ENCODE measurements at regions not wholly inside any gene's neighbourhood (a gene's known extent, or its start where the extent isn't known, plus 50 kb on each side); places are given as distances from the start of the nearest gene placed in this dataset.
"Not testable (repeated sequence)": the region's sequence is repeated elsewhere in the genome, so short reads cannot be mapped to it uniquely, and the experiment has no call there.

- WGBS, 2 donors (ENCODE audit: low coverage in 1 of 2) = 68 to 71% methylated on average over 2 of the region's 2 CpGs
- intact Hi-C loops (cut with DNase I; ENCODE audit: low total_unique reads) (no loop called here), in situ Hi-C loops (cut with MboI; ENCODE audit: low pct_ligation_motif_present in 1 of 4, low pct_unique_long_range_greater_than_20kb in 1 of 4, low sequenced_read_pairs in 3 of 4) (no loop called here)
- no peaks in the 10 kb centered on the region for H3K27me3 ChIP-seq
- no peak for DNase-seq
- H3K4me1 ChIP-seq = no peaks in the 10 kb centered on the region
- no peak overlapping the region for H3K4me3 ChIP-seq
- no peaks in the 10 kb centered on the region for H3K36me3 ChIP-seq
- H3K27ac ChIP-seq = no peak overlapping the region
- TF ChIP-seq EP300 (IDR thresholded peaks at IDR 0.05; ENCODE audit: low read depth) = no peak
- no peak for TF ChIP-seq POLR2A (IDR thresholded peaks at IDR 0.05)
- TF ChIP-seq CTCF (IDR thresholded peaks at IDR 0.05) = no peak
- H3K9me3 ChIP-seq = no peaks in the 10 kb centered on the region
Observed at GRCh38 chr3:75610773-75611172, 53.4 kb upstream of the FRG2C start.

- H3K9me3 ChIP-seq; in situ Hi-C loops (cut with MboI; ENCODE audit: low pct_ligation_motif_present in 1 of 4, low pct_unique_long_range_greater_than_20kb in 1 of 4, low sequenced_read_pairs in 3 of 4): not testable (repeated sequence)
- WGBS, 2 donors (ENCODE audit: low coverage in 1 of 2) = 45 to 67% methylated on average over 6 to 24 of the region's 25 CpGs
Observed at GRCh38 chr3:75611724-75612460, 52.2 kb upstream of the FRG2C start.

More at GRCh38 chr3:75611724-75612460, 52.2 kb upstream of the FRG2C start:
- H3K27ac ChIP-seq; intact Hi-C loops (cut with DNase I; ENCODE audit: low total_unique reads); H3K4me3 ChIP-seq; DNase-seq; H3K27me3 ChIP-seq; H3K36me3 ChIP-seq; H3K4me1 ChIP-seq: not testable (repeated sequence)

Small RNA genes lying in the stretch of these regions (small RNA-seq; reads per million reads assigned to genes)
- gene AC139453.1 = 0 reads per million in 4 donors
- gene LSP1P2 = 0 reads per million in 4 donors
- gene MIR4444-2 = 0 reads per million in 4 donors
- gene RN7SL294P = 0 reads per million in 4 donors
- 0 reads per million in 4 donors for gene SNRPCP10
